Keratinocyte (primary cell): ENCODE measurements at regions not wholly inside any gene's neighbourhood (a gene's known extent, or its start where the extent isn't known, plus 50 kb on each side); places are given as distances from the start of the nearest gene placed in this dataset.

Experiments used
- EZH2 ChIP-seq: IDR thresholded peaks from one replicate; pipeline ENCODE4 v1.6.1; 2012; ENCODE audit warnings: inconsistent platforms, mild to moderate bottlenecking, low read length, moderate library complexity
- TF ChIP-seq, protein P1 (sequence below), 3 experiments: IDR thresholded peaks in 1 of 3; conservative IDR thresholded peaks in 1 of 3; optimal IDR thresholded peaks in 1 of 3; 2 replicates in 2 of 3; 3 replicates in 1 of 3; pipeline versions ENCODE3 to v1.5.1; 2011; ENCODE audit warnings: low read length in 3 of 3, mild to moderate bottlenecking in 3 of 3, moderate library complexity in 2 of 3, control low read depth in 1 of 3, inconsistent platforms in 1 of 3; ENCODE audit not compliant: insufficient read depth in 2 of 3; ENCODE audit errors: extremely low read depth in 1 of 3

DNA sequence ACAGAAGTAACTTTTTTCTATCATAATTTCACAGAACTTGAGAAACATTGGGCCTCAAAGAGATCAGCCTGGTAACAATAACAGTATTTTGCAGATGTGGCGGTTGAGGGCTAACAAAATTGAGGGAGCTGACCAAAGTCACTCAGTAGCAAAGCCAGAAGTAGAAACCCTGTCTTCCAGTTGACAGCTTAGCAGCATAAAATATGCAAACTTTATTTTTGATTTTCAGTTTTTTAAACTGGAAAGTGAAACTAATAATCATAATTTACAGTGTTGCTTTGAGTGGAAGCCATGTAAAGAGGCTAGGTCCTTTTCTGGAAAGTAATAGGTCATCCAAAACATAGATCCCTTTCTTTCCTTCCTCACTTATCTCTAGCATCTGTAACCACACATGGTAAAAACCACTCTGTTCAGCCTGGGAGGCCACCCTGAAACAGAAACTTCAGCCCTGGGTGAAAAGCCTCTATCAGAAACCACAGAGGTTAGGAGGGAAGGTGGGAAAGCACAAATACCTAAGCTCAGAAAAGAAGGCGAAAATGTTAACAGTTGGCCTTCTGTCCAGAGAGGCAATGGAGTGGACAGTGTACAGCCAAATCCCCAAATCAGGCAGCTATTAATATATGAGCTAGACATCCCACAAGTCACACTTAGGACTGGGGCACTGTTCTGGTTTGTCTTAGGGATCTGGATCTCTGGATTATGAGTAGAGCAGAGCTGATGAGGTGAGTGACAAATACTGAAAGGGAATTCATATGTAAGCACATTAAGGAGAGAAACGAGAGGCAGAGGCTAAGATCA, 61.1 kb upstream of the ARSJ start:
- TF ChIP-seq, protein P1, sequence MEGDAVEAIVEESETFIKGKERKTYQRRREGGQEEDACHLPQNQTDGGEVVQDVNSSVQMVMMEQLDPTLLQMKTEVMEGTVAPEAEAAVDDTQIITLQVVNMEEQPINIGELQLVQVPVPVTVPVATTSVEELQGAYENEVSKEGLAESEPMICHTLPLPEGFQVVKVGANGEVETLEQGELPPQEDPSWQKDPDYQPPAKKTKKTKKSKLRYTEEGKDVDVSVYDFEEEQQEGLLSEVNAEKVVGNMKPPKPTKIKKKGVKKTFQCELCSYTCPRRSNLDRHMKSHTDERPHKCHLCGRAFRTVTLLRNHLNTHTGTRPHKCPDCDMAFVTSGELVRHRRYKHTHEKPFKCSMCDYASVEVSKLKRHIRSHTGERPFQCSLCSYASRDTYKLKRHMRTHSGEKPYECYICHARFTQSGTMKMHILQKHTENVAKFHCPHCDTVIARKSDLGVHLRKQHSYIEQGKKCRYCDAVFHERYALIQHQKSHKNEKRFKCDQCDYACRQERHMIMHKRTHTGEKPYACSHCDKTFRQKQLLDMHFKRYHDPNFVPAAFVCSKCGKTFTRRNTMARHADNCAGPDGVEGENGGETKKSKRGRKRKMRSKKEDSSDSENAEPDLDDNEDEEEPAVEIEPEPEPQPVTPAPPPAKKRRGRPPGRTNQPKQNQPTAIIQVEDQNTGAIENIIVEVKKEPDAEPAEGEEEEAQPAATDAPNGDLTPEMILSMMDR (optimal IDR thresholded peaks at IDR 0.05 in 1 of 3, IDR thresholded peaks at IDR 0.05 in 1 of 3, conservative IDR thresholded peaks at IDR 0.05 in 1 of 3; ENCODE audit: extremely low read depth in 1 of 3, insufficient read depth in 2 of 3, low read length in 3 of 3), result no peak
- TF ChIP-seq EZH2, result no peak
